ENCODE measurements at regions not wholly inside any gene's neighbourhood (a gene's known extent, or its start where the extent isn't known, plus 50 kb on each side); places are given as distances from the start of the nearest gene placed in this dataset.

GRCh38 chr3:135792174-135792573 is 173.4 kb upstream of the PPP2R3A start:
- no peak for DNase-seq (ENCODE audit: low spot score)
- Mint-ChIP-seq H3K4me1 (ENCODE audit: low read depth) (no peaks in the 10 kb centered on the region), H3K27me3 (ENCODE audit: insufficient read depth) (no peaks in the 10 kb centered on the region), H3K9me3 (peaks cover 4% of the 10 kb centered on the region), H3K4me3 (no peak overlapping the region), H3K36me3 (ENCODE audit: low read depth) (no peaks in the 10 kb centered on the region), H3K27ac (no peak overlapping the region)
- intact Hi-C loops (cut with micrococcal nuclease), result no loop called here

GRCh38 chr3:135792858-135793475 is 172.6 kb upstream of the PPP2R3A start:
- no peaks in the 10 kb centered on the region for H3K27me3 Mint-ChIP-seq (ENCODE audit: insufficient read depth)
- no peak overlapping the region for H3K27ac Mint-ChIP-seq
- H3K9me3 Mint-ChIP-seq, result peaks cover 4% of the 10 kb centered on the region
- H3K4me1 Mint-ChIP-seq (ENCODE audit: low read depth), result no peaks in the 10 kb centered on the region
- H3K4me3 Mint-ChIP-seq, result no peak overlapping the region
- intact Hi-C loops (cut with micrococcal nuclease), result no loop called here
- DNase-seq (ENCODE audit: low spot score), result no peak
- no peaks in the 10 kb centered on the region for H3K36me3 Mint-ChIP-seq (ENCODE audit: low read depth)

GRCh38 chr3:135800071-135800549 is 165.4 kb upstream of the PPP2R3A start:
- no peaks in the 10 kb centered on the region for H3K4me1 Mint-ChIP-seq (ENCODE audit: low read depth)
- H3K27ac Mint-ChIP-seq, result no peak overlapping the region
- intact Hi-C loops (cut with micrococcal nuclease), result no loop called here
- H3K9me3 Mint-ChIP-seq, result no peaks in the 10 kb centered on the region
- H3K27me3 Mint-ChIP-seq (ENCODE audit: insufficient read depth), result peaks cover 2% of the 10 kb centered on the region
- no peak for DNase-seq (ENCODE audit: low spot score)
- H3K4me3 Mint-ChIP-seq, result no peak overlapping the region
- no peaks in the 10 kb centered on the region for H3K36me3 Mint-ChIP-seq (ENCODE audit: low read depth)

- no peaks in the 10 kb centered on the region for H3K4me1 Mint-ChIP-seq (ENCODE audit: low read depth)
- H3K27ac Mint-ChIP-seq, result no peak overlapping the region
- no peak for DNase-seq (ENCODE audit: low spot score)
- intact Hi-C loops (cut with micrococcal nuclease), result no loop called here
- no peaks in the 10 kb centered on the region for H3K9me3 Mint-ChIP-seq
- H3K36me3 Mint-ChIP-seq (ENCODE audit: low read depth), result no peaks in the 10 kb centered on the region
- H3K27me3 Mint-ChIP-seq (ENCODE audit: insufficient read depth), result peaks cover 2% of the 10 kb centered on the region
- no peak overlapping the region for H3K4me3 Mint-ChIP-seq
Measured at GRCh38 chr3:135801018-135801417, 164.5 kb upstream of the PPP2R3A start.

GRCh38 chr3:135802171-135802570 is 163.4 kb upstream of the PPP2R3A start:
- no peaks in the 10 kb centered on the region for H3K9me3 Mint-ChIP-seq
- H3K27ac Mint-ChIP-seq, result no peak overlapping the region
- intact Hi-C loops (cut with micrococcal nuclease), result no loop called here
- H3K4me3 Mint-ChIP-seq, result no peak overlapping the region
- DNase-seq (ENCODE audit: low spot score), result no peak
- H3K27me3 Mint-ChIP-seq (ENCODE audit: insufficient read depth), result peaks cover 2% of the 10 kb centered on the region
- H3K4me1 Mint-ChIP-seq (ENCODE audit: low read depth), result no peaks in the 10 kb centered on the region
- H3K36me3 Mint-ChIP-seq (ENCODE audit: low read depth), result no peaks in the 10 kb centered on the region

- intact Hi-C loops (cut with micrococcal nuclease), result no loop called here
- H3K27ac Mint-ChIP-seq, result no peak overlapping the region
- no peaks in the 10 kb centered on the region for H3K36me3 Mint-ChIP-seq (ENCODE audit: low read depth)
- peaks cover 1% of the 10 kb centered on the region for H3K27me3 Mint-ChIP-seq (ENCODE audit: insufficient read depth)
- H3K4me3 Mint-ChIP-seq, result no peak overlapping the region
- no peak for DNase-seq (ENCODE audit: low spot score)
- no peaks in the 10 kb centered on the region for H3K4me1 Mint-ChIP-seq (ENCODE audit: low read depth)
- no peaks in the 10 kb centered on the region for H3K9me3 Mint-ChIP-seq
Measured at GRCh38 chr3:135803028-135803692, 162.4 kb upstream of the PPP2R3A start.

- DNase-seq (ENCODE audit: low spot score), result no peak
- H3K9me3 Mint-ChIP-seq, result no peaks in the 10 kb centered on the region
- H3K4me3 Mint-ChIP-seq, result no peak overlapping the region
- H3K36me3 Mint-ChIP-seq (ENCODE audit: low read depth), result no peaks in the 10 kb centered on the region
- intact Hi-C loops (cut with micrococcal nuclease), result no loop called here
- no peak overlapping the region for H3K27ac Mint-ChIP-seq
- no peaks in the 10 kb centered on the region for H3K4me1 Mint-ChIP-seq (ENCODE audit: low read depth)
- H3K27me3 Mint-ChIP-seq (ENCODE audit: insufficient read depth), result no peaks in the 10 kb centered on the region
Measured at GRCh38 chr3:135805752-135806151, 159.8 kb upstream of the PPP2R3A start.

- intact Hi-C loops (cut with micrococcal nuclease), result no loop called here
- H3K4me3 Mint-ChIP-seq, result no peak overlapping the region
- DNase-seq (ENCODE audit: low spot score), result no peak
- no peaks in the 10 kb centered on the region for H3K36me3 Mint-ChIP-seq (ENCODE audit: low read depth)
- H3K27me3 Mint-ChIP-seq (ENCODE audit: insufficient read depth), result no peaks in the 10 kb centered on the region
- H3K9me3 Mint-ChIP-seq, result no peaks in the 10 kb centered on the region
- no peak overlapping the region for H3K27ac Mint-ChIP-seq
- no peaks in the 10 kb centered on the region for H3K4me1 Mint-ChIP-seq (ENCODE audit: low read depth)
Measured at GRCh38 chr3:135806317-135806716, 159.2 kb upstream of the PPP2R3A start.

GRCh38 chr3:135807879-135808278 is 157.6 kb upstream of the PPP2R3A start:
- Mint-ChIP-seq H3K9me3 (no peaks in the 10 kb centered on the region), H3K36me3 (ENCODE audit: low read depth) (no peaks in the 10 kb centered on the region), H3K27ac (no peak overlapping the region), H3K4me1 (ENCODE audit: low read depth) (no peaks in the 10 kb centered on the region), H3K27me3 (ENCODE audit: insufficient read depth) (no peaks in the 10 kb centered on the region), H3K4me3 (no peak overlapping the region)
- no peak for DNase-seq (ENCODE audit: low spot score)
- intact Hi-C loops (cut with micrococcal nuclease), result no loop called here

GRCh38 chr3:135809021-135809634 is 156.4 kb upstream of the PPP2R3A start:
- no peaks in the 10 kb centered on the region for H3K36me3 Mint-ChIP-seq (ENCODE audit: low read depth)
- H3K27ac Mint-ChIP-seq, result no peak overlapping the region
- no peak overlapping the region for H3K4me3 Mint-ChIP-seq
- H3K27me3 Mint-ChIP-seq (ENCODE audit: insufficient read depth), result no peaks in the 10 kb centered on the region
- no peaks in the 10 kb centered on the region for H3K9me3 Mint-ChIP-seq
- H3K4me1 Mint-ChIP-seq (ENCODE audit: low read depth), result no peaks in the 10 kb centered on the region
- intact Hi-C loops (cut with micrococcal nuclease), result no loop called here
- no peak for DNase-seq (ENCODE audit: low spot score)

- H3K27ac Mint-ChIP-seq, result no peak overlapping the region
- intact Hi-C loops (cut with micrococcal nuclease), result no loop called here
- DNase-seq (ENCODE audit: low spot score), result no peak
- H3K4me1 Mint-ChIP-seq (ENCODE audit: low read depth), result no peaks in the 10 kb centered on the region
- H3K27me3 Mint-ChIP-seq (ENCODE audit: insufficient read depth), result no peaks in the 10 kb centered on the region
- H3K4me3 Mint-ChIP-seq, result no peak overlapping the region
- no peaks in the 10 kb centered on the region for H3K36me3 Mint-ChIP-seq (ENCODE audit: low read depth)
- H3K9me3 Mint-ChIP-seq, result no peaks in the 10 kb centered on the region
Measured at GRCh38 chr3:135811651-135812050, 153.9 kb upstream of the PPP2R3A start.

- H3K4me1 Mint-ChIP-seq (ENCODE audit: low read depth), result no peaks in the 10 kb centered on the region
- intact Hi-C loops (cut with micrococcal nuclease), result no loop called here
- H3K36me3 Mint-ChIP-seq (ENCODE audit: low read depth), result no peaks in the 10 kb centered on the region
- H3K27ac Mint-ChIP-seq, result no peak overlapping the region
- no peaks in the 10 kb centered on the region for H3K27me3 Mint-ChIP-seq (ENCODE audit: insufficient read depth)
- H3K4me3 Mint-ChIP-seq, result no peak overlapping the region
- no peaks in the 10 kb centered on the region for H3K9me3 Mint-ChIP-seq
- DNase-seq (ENCODE audit: low spot score), result no peak
Measured at GRCh38 chr3:135812057-135812456, 153.5 kb upstream of the PPP2R3A start.

GRCh38 chr3:135834465-135834864 is 131.1 kb upstream of the PPP2R3A start:
- H3K27me3 Mint-ChIP-seq (ENCODE audit: insufficient read depth), result no peaks in the 10 kb centered on the region
- H3K4me1 Mint-ChIP-seq (ENCODE audit: low read depth), result no peaks in the 10 kb centered on the region
- H3K9me3 Mint-ChIP-seq, result no peaks in the 10 kb centered on the region
- H3K27ac Mint-ChIP-seq, result no peak overlapping the region
- no peak for DNase-seq (ENCODE audit: low spot score)
- H3K36me3 Mint-ChIP-seq (ENCODE audit: low read depth), result no peaks in the 10 kb centered on the region
- no peak overlapping the region for H3K4me3 Mint-ChIP-seq
- intact Hi-C loops (cut with micrococcal nuclease), result no loop called here
